ENCODE measurements at regions not wholly inside any gene's neighbourhood (a gene's known extent, or its start where the extent isn't known, plus 50 kb on each side); places are given as distances from the start of the nearest gene placed in this dataset.

DNA sequence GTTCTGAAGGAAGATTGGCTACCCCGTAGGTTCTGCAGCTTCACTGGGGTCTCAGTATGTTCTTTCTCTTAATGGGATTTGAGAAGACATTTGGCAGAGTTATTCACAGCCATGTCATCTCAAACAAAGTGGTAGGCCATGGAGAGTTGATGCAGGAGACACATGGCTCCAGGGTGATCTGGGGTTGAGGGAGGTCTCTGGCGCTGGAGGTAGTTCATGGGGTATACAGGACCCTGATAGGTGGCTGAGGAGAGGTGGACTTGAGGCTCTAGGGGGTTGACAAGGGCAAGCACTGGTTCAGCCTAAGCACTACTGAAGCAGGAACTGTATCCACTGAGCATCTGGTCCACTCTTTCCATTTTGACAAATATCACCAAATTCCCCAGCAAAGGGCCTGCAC is 100.4 kb downstream of the C1orf94 start (continued):
- TF ChIP-seq, protein P1, sequence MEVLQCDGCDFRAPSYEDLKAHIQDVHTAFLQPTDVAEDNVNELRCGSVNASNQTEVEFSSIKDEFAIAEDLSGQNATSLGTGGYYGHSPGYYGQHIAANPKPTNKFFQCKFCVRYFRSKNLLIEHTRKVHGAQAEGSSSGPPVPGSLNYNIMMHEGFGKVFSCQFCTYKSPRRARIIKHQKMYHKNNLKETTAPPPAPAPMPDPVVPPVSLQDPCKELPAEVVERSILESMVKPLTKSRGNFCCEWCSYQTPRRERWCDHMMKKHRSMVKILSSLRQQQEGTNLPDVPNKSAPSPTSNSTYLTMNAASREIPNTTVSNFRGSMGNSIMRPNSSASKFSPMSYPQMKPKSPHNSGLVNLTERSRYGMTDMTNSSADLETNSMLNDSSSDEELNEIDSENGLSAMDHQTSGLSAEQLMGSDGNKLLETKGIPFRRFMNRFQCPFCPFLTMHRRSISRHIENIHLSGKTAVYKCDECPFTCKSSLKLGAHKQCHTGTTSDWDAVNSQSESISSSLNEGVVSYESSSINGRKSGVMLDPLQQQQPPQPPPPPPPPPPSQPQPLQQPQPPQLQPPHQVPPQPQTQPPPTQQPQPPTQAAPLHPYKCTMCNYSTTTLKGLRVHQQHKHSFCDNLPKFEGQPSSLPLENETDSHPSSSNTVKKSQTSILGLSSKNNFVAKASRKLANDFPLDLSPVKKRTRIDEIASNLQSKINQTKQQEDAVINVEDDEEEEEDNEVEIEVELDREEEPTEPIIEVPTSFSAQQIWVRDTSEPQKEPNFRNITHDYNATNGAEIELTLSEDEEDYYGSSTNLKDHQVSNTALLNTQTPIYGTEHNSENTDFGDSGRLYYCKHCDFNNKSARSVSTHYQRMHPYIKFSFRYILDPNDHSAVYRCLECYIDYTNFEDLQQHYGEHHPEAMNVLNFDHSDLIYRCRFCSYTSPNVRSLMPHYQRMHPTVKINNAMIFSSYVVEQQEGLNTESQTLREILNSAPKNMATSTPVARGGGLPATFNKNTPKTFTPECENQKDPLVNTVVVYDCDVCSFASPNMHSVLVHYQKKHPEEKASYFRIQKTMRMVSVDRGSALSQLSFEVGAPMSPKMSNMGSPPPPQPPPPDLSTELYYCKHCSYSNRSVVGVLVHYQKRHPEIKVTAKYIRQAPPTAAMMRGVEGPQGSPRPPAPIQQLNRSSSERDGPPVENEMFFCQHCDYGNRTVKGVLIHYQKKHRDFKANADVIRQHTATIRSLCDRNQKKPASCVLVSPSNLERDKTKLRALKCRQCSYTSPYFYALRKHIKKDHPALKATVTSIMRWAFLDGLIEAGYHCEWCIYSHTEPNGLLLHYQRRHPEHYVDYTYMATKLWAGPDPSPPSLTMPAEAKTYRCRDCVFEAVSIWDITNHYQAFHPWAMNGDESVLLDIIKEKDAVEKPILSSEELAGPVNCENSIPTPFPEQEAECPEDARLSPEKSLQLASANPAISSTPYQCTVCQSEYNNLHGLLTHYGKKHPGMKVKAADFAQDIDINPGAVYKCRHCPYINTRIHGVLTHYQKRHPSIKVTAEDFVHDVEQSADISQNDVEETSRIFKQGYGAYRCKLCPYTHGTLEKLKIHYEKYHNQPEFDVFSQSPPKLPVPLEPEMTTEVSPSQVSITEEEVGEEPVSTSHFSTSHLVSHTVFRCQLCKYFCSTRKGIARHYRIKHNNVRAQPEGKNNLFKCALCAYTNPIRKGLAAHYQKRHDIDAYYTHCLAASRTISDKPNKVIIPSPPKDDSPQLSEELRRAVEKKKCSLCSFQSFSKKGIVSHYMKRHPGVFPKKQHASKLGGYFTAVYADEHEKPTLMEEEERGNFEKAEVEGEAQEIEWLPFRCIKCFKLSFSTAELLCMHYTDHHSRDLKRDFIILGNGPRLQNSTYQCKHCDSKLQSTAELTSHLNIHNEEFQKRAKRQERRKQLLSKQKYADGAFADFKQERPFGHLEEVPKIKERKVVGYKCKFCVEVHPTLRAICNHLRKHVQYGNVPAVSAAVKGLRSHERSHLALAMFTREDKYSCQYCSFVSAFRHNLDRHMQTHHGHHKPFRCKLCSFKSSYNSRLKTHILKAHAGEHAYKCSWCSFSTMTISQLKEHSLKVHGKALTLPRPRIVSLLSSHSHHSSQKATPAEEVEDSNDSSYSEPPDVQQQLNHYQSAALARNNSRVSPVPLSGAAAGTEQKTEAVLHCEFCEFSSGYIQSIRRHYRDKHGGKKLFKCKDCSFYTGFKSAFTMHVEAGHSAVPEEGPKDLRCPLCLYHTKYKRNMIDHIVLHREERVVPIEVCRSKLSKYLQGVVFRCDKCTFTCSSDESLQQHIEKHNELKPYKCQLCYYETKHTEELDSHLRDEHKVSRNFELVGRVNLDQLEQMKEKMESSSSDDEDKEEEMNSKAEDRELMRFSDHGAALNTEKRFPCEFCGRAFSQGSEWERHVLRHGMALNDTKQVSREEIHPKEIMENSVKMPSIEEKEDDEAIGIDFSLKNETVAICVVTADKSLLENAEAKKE (CRISPR knock-in tag; IDR thresholded peaks at IDR 0.05): no peak
- TF ChIP-seq STAT1 (IDR thresholded peaks at IDR 0.05; ENCODE audit: unreplicated experiment) (no peak), EZH2phosphoT487 (IDR thresholded peaks at IDR 0.05; ENCODE audit: unreplicated experiment) (no peak), EZH2 (IDR thresholded peaks at IDR 0.05; ENCODE audit: low read depth, unreplicated experiment) (no peak), CREB1 (CRISPR knock-in tag; IDR thresholded peaks at IDR 0.05; ENCODE audit: low read depth) (no peak), NANOG (IDR thresholded peaks at IDR 0.05; ENCODE audit: borderline replicate concordance) (no peak), ZNF114 (CRISPR knock-in tag; IDR thresholded peaks at IDR 0.05) (no peak)
- TF ChIP-seq, protein P2, sequence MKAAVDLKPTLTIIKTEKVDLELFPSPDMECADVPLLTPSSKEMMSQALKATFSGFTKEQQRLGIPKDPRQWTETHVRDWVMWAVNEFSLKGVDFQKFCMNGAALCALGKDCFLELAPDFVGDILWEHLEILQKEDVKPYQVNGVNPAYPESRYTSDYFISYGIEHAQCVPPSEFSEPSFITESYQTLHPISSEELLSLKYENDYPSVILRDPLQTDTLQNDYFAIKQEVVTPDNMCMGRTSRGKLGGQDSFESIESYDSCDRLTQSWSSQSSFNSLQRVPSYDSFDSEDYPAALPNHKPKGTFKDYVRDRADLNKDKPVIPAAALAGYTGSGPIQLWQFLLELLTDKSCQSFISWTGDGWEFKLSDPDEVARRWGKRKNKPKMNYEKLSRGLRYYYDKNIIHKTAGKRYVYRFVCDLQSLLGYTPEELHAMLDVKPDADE (IDR thresholded peaks at IDR 0.05): no peak
- TF ChIP-seq, protein P3, sequence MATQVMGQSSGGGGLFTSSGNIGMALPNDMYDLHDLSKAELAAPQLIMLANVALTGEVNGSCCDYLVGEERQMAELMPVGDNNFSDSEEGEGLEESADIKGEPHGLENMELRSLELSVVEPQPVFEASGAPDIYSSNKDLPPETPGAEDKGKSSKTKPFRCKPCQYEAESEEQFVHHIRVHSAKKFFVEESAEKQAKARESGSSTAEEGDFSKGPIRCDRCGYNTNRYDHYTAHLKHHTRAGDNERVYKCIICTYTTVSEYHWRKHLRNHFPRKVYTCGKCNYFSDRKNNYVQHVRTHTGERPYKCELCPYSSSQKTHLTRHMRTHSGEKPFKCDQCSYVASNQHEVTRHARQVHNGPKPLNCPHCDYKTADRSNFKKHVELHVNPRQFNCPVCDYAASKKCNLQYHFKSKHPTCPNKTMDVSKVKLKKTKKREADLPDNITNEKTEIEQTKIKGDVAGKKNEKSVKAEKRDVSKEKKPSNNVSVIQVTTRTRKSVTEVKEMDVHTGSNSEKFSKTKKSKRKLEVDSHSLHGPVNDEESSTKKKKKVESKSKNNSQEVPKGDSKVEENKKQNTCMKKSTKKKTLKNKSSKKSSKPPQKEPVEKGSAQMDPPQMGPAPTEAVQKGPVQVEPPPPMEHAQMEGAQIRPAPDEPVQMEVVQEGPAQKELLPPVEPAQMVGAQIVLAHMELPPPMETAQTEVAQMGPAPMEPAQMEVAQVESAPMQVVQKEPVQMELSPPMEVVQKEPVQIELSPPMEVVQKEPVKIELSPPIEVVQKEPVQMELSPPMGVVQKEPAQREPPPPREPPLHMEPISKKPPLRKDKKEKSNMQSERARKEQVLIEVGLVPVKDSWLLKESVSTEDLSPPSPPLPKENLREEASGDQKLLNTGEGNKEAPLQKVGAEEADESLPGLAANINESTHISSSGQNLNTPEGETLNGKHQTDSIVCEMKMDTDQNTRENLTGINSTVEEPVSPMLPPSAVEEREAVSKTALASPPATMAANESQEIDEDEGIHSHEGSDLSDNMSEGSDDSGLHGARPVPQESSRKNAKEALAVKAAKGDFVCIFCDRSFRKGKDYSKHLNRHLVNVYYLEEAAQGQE (IDR thresholded peaks at IDR 0.05; ENCODE audit: unreplicated experiment): no peak

Measured in GM23338 (cell line).